ENCODE measurements at regions not wholly inside any gene's neighbourhood (a gene's known extent, or its start where the extent isn't known, plus 50 kb on each side); places are given as distances from the start of the nearest gene placed in this dataset.

DNA sequence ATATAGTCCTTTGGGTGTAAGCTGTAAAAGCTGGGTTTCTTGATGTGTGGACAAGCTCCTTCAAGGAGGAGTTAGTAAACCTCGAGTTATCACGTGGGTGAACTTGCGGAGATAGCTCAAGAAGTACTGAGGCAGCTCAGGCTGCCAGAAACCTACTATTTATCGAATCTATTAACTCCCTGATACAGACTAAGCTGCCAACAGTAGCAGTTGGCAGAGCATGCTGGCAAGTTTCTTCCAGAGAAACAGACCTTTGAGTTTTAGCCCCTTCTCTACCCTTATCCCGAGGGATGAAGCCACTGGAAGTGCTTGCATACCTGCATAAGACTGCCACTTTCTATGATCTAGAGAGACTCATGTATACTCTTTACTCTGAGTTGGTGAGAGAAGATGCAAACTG lies 624.5 kb upstream of the USP24 start:
- Mint-ChIP-seq H3K9me3 (no peaks in the 10 kb centered on the region), H3K27me3 (ENCODE audit: low read depth) (no peaks in the 10 kb centered on the region), H3K36me3 (no peaks in the 10 kb centered on the region), H3K4me1 (peaks cover 10% of the 10 kb centered on the region), H3K27ac (no peak overlapping the region), H3K4me3 (no peak overlapping the region)
- no peak for DNase-seq (ENCODE audit: low spot score)
- ChIA-PET POLR2A (no interaction called here), CTCF (interaction anchor here (2.1 kb wide), 1 partner anchor 464 kb away, joined by 5 read pairs; no protein-coding TSS in a partner anchor)
- no peak for ATAC-seq
- TF ChIP-seq, protein P1, sequence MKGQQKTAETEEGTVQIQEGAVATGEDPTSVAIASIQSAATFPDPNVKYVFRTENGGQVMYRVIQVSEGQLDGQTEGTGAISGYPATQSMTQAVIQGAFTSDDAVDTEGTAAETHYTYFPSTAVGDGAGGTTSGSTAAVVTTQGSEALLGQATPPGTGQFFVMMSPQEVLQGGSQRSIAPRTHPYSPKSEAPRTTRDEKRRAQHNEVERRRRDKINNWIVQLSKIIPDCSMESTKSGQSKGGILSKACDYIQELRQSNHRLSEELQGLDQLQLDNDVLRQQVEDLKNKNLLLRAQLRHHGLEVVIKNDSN (CRISPR knock-in tag; IDR thresholded peaks at IDR 0.05) = no peak
- TF ChIP-seq GABPB1 (CRISPR knock-in tag; IDR thresholded peaks at IDR 0.05) = no peak

DNA sequence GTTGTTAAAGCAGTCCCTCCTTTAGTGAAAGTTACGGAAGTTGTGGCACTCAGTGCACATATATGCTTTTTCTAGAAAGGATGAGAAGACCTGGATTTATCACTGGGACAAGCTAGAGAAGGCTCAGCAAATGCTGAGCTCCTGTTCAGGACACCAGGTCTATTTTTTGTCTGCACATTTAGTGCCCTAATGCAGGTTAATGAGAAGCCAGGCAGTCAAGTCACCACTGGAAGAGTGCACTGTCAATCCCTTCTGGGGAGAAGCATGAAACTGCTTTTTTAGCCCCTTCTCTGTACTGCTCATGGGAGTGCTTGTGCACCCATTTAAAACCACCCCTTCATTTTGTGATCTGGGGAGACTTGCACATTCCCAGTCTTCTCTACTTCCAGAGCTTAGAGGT lies 624.1 kb upstream of the USP24 start:
- H3K9me3 Mint-ChIP-seq = no peaks in the 10 kb centered on the region
- ChIA-PET POLR2A (no interaction called here), CTCF (interaction anchor here (2.1 kb wide), 1 partner anchor 463 kb away, joined by 5 read pairs; no protein-coding TSS in a partner anchor)
- peaks cover 14% of the 10 kb centered on the region for H3K4me1 Mint-ChIP-seq
- no peak overlapping the region for H3K4me3 Mint-ChIP-seq
- no peaks in the 10 kb centered on the region for H3K36me3 Mint-ChIP-seq
- H3K27ac Mint-ChIP-seq = no peak overlapping the region
- H3K27me3 Mint-ChIP-seq (ENCODE audit: low read depth) = no peaks in the 10 kb centered on the region
- DNase-seq (ENCODE audit: low spot score) = no peak
- ATAC-seq = no peak
- TF ChIP-seq ZNF416 (CRISPR knock-in tag; IDR thresholded peaks at IDR 0.05) (no peak), RORB (CRISPR knock-in tag; IDR thresholded peaks at IDR 0.05) (no peak), SP1 (CRISPR knock-in tag; conservative IDR thresholded peaks at IDR 0.05) (no peak), CREB1 (CRISPR knock-in tag; IDR thresholded peaks at IDR 0.05) (no peak), FOXK1 (CRISPR knock-in tag; IDR thresholded peaks at IDR 0.05) (no peak)
- TF ChIP-seq, protein P2, sequence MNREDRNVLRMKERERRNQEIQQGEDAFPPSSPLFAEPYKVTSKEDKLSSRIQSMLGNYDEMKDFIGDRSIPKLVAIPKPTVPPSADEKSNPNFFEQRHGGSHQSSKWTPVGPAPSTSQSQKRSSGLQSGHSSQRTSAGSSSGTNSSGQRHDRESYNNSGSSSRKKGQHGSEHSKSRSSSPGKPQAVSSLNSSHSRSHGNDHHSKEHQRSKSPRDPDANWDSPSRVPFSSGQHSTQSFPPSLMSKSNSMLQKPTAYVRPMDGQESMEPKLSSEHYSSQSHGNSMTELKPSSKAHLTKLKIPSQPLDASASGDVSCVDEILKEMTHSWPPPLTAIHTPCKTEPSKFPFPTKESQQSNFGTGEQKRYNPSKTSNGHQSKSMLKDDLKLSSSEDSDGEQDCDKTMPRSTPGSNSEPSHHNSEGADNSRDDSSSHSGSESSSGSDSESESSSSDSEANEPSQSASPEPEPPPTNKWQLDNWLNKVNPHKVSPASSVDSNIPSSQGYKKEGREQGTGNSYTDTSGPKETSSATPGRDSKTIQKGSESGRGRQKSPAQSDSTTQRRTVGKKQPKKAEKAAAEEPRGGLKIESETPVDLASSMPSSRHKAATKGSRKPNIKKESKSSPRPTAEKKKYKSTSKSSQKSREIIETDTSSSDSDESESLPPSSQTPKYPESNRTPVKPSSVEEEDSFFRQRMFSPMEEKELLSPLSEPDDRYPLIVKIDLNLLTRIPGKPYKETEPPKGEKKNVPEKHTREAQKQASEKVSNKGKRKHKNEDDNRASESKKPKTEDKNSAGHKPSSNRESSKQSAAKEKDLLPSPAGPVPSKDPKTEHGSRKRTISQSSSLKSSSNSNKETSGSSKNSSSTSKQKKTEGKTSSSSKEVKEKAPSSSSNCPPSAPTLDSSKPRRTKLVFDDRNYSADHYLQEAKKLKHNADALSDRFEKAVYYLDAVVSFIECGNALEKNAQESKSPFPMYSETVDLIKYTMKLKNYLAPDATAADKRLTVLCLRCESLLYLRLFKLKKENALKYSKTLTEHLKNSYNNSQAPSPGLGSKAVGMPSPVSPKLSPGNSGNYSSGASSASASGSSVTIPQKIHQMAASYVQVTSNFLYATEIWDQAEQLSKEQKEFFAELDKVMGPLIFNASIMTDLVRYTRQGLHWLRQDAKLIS (CRISPR knock-in tag; IDR thresholded peaks at IDR 0.05; ENCODE audit: borderline replicate concordance) = no peak
- TF ChIP-seq, protein P3, sequence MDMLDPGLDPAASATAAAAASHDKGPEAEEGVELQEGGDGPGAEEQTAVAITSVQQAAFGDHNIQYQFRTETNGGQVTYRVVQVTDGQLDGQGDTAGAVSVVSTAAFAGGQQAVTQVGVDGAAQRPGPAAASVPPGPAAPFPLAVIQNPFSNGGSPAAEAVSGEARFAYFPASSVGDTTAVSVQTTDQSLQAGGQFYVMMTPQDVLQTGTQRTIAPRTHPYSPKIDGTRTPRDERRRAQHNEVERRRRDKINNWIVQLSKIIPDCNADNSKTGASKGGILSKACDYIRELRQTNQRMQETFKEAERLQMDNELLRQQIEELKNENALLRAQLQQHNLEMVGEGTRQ (CRISPR knock-in tag; IDR thresholded peaks at IDR 0.05) = no peak
- TF ChIP-seq, protein P4, sequence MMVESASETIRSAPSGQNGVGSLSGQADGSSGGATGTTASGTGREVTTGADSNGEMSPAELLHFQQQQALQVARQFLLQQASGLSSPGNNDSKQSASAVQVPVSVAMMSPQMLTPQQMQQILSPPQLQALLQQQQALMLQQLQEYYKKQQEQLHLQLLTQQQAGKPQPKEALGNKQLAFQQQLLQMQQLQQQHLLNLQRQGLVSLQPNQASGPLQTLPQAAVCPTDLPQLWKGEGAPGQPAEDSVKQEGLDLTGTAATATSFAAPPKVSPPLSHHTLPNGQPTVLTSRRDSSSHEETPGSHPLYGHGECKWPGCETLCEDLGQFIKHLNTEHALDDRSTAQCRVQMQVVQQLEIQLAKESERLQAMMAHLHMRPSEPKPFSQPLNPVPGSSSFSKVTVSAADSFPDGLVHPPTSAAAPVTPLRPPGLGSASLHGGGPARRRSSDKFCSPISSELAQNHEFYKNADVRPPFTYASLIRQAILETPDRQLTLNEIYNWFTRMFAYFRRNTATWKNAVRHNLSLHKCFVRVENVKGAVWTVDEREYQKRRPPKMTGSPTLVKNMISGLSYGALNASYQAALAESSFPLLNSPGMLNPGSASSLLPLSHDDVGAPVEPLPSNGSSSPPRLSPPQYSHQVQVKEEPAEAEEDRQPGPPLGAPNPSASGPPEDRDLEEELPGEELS (CRISPR knock-in tag; IDR thresholded peaks at IDR 0.05) = no peak
- TF ChIP-seq, protein P5, sequence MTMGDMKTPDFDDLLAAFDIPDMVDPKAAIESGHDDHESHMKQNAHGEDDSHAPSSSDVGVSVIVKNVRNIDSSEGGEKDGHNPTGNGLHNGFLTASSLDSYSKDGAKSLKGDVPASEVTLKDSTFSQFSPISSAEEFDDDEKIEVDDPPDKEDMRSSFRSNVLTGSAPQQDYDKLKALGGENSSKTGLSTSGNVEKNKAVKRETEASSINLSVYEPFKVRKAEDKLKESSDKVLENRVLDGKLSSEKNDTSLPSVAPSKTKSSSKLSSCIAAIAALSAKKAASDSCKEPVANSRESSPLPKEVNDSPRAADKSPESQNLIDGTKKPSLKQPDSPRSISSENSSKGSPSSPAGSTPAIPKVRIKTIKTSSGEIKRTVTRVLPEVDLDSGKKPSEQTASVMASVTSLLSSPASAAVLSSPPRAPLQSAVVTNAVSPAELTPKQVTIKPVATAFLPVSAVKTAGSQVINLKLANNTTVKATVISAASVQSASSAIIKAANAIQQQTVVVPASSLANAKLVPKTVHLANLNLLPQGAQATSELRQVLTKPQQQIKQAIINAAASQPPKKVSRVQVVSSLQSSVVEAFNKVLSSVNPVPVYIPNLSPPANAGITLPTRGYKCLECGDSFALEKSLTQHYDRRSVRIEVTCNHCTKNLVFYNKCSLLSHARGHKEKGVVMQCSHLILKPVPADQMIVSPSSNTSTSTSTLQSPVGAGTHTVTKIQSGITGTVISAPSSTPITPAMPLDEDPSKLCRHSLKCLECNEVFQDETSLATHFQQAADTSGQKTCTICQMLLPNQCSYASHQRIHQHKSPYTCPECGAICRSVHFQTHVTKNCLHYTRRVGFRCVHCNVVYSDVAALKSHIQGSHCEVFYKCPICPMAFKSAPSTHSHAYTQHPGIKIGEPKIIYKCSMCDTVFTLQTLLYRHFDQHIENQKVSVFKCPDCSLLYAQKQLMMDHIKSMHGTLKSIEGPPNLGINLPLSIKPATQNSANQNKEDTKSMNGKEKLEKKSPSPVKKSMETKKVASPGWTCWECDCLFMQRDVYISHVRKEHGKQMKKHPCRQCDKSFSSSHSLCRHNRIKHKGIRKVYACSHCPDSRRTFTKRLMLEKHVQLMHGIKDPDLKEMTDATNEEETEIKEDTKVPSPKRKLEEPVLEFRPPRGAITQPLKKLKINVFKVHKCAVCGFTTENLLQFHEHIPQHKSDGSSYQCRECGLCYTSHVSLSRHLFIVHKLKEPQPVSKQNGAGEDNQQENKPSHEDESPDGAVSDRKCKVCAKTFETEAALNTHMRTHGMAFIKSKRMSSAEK (CRISPR knock-in tag; IDR thresholded peaks at IDR 0.05; ENCODE audit: borderline replicate concordance) = no peak
